ENCODE measurements at regions not wholly inside any gene's neighbourhood (a gene's known extent, or its start where the extent isn't known, plus 50 kb on each side); places are given as distances from the start of the nearest gene placed in this dataset.

GRCh38 chr6:14228571-14228970 is 111.0 kb downstream of the CD83 start:
- TF ChIP-seq POLR2A (IDR thresholded peaks at IDR 0.05) (no peak), CTCF (IDR thresholded peaks at IDR 0.05) (no peak)
- Histone ChIP-seq H3K27me3 (no peaks in the 10 kb centered on the region), H3K36me3 (ENCODE audit: low read depth, missing control alignments) (no peaks in the 10 kb centered on the region), H3K4me3 (no peak overlapping the region), H3K9me3 (no peaks in the 10 kb centered on the region), H3K4me1 (no peaks in the 10 kb centered on the region), H3K27ac (no peak overlapping the region)
- DNase-seq: no peak
- 63 to 76% methylated on average over 7 of the region's 7 CpGs for WGBS, 2 donors
- intact Hi-C loops (cut with DNase I; ENCODE audit: low total_unique reads): no loop called here

- H3K36me3 ChIP-seq (ENCODE audit: low read depth, missing control alignments): no peaks in the 10 kb centered on the region
- no peaks in the 10 kb centered on the region for H3K27me3 ChIP-seq
- DNase-seq: no peak
- H3K4me1 ChIP-seq: no peaks in the 10 kb centered on the region
- no peak overlapping the region for H3K4me3 ChIP-seq
- intact Hi-C loops (cut with DNase I; ENCODE audit: low total_unique reads): no loop called here
- H3K27ac ChIP-seq: no peak overlapping the region
- no peaks in the 10 kb centered on the region for H3K9me3 ChIP-seq
- TF ChIP-seq CTCF (IDR thresholded peaks at IDR 0.05) (no peak), POLR2A (IDR thresholded peaks at IDR 0.05) (no peak)
- WGBS, 2 donors: 72 to 79% methylated on average over 6 of the region's 6 CpGs
Measured at GRCh38 chr6:14231071-14231483, 113.5 kb downstream of the CD83 start.

GRCh38 chr6:14231501-14232280 is 114.1 kb downstream of the CD83 start:
- Histone ChIP-seq H3K4me3 (no peak overlapping the region), H3K27ac (no peak overlapping the region), H3K9me3 (no peaks in the 10 kb centered on the region), H3K27me3 (no peaks in the 10 kb centered on the region), H3K4me1 (no peaks in the 10 kb centered on the region), H3K36me3 (ENCODE audit: low read depth, missing control alignments) (no peaks in the 10 kb centered on the region)
- intact Hi-C loops (cut with DNase I; ENCODE audit: low total_unique reads): no loop called here
- no peak for DNase-seq
- TF ChIP-seq POLR2A (IDR thresholded peaks at IDR 0.05) (no peak), CTCF (IDR thresholded peaks at IDR 0.05) (no peak)
- 80 to 87% methylated on average over 7 of the region's 7 CpGs for WGBS, 2 donors

- TF ChIP-seq CTCF (IDR thresholded peaks at IDR 0.05) (no peak), POLR2A (IDR thresholded peaks at IDR 0.05) (no peak)
- H3K4me1 ChIP-seq: no peaks in the 10 kb centered on the region
- no peaks in the 10 kb centered on the region for H3K36me3 ChIP-seq (ENCODE audit: low read depth, missing control alignments)
- 91 to 95% methylated on average over 2 of the region's 2 CpGs for WGBS, 2 donors
- intact Hi-C loops (cut with DNase I; ENCODE audit: low total_unique reads): no loop called here
- H3K27ac ChIP-seq: no peak overlapping the region
- H3K4me3 ChIP-seq: no peak overlapping the region
- DNase-seq: no peak
- H3K9me3 ChIP-seq: no peaks in the 10 kb centered on the region
- no peaks in the 10 kb centered on the region for H3K27me3 ChIP-seq
Measured at GRCh38 chr6:14232889-14233288, 115.3 kb downstream of the CD83 start.
